ENCODE measurements at regions not wholly inside any gene's neighbourhood (a gene's known extent, or its start where the extent isn't known, plus 50 kb on each side); places are given as distances from the start of the nearest gene placed in this dataset.
"Not testable (repeated sequence)": the region's sequence is repeated elsewhere in the genome, so short reads cannot be mapped to it uniquely, and the experiment has no call there.

- not testable (repeated sequence) for TF ChIP-seq SRF (IDR thresholded peaks at IDR 0.05; ENCODE audit: low read depth); CTCF (IDR thresholded peaks at IDR 0.05 in 2 of 3, conservative IDR thresholded peaks at IDR 0.05 in 1 of 3; ENCODE audit: borderline replicate concordance in 1 of 3, insufficient read depth in 1 of 3, low read depth in 2 of 3, low read length in 2 of 3); POLR2AphosphoS5 (IDR thresholded peaks at IDR 0.05; ENCODE audit: low read depth, low read length)
Measured at GRCh38 chr11:67840599-67840998, 163.3 kb downstream of the UNC93B1 start.

Data from HCT116 (cell line).